SK-MEL-5 (cell line): ENCODE measurements at regions not wholly inside any gene's neighbourhood (a gene's known extent, or its start where the extent isn't known, plus 50 kb on each side); places are given as distances from the start of the nearest gene placed in this dataset.

Experiments
- DNase-seq: peaks from one replicate; pipeline ENCODE4 v3.0.0-alpha.2; 2016; ENCODE audit warnings: low read depth, low spot score
- in situ Hi-C: cut with HindIII; loops from 2 replicates; pipeline ENCODE4 v1.10.0; 2016; ENCODE audit warnings: low sequenced_read_pairs, high pct_unique_total_duplicates, low pct_unique_long_range_greater_than_20kb

DNA sequence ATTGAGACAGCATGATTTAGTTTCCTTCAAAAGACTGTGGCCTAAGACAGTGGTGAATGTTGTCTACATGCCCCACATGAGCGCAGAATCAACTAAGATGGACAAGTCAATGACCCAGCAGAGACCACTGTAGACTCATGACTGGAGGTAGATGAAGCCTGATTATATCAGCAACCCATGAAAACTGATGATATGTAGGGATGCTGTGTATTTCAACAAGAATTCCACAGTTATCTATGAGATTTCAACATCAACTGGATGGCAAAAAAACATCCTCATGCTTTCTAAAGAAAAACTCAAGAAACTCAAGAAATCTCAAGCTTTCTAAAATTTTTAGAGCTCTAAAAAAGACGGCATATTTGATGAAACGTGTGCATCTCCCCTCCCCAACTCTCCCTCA is 413.9 kb upstream of the LYPLAL1 start:
- in situ Hi-C loops: no loop called here
- no peak for DNase-seq

DNA sequence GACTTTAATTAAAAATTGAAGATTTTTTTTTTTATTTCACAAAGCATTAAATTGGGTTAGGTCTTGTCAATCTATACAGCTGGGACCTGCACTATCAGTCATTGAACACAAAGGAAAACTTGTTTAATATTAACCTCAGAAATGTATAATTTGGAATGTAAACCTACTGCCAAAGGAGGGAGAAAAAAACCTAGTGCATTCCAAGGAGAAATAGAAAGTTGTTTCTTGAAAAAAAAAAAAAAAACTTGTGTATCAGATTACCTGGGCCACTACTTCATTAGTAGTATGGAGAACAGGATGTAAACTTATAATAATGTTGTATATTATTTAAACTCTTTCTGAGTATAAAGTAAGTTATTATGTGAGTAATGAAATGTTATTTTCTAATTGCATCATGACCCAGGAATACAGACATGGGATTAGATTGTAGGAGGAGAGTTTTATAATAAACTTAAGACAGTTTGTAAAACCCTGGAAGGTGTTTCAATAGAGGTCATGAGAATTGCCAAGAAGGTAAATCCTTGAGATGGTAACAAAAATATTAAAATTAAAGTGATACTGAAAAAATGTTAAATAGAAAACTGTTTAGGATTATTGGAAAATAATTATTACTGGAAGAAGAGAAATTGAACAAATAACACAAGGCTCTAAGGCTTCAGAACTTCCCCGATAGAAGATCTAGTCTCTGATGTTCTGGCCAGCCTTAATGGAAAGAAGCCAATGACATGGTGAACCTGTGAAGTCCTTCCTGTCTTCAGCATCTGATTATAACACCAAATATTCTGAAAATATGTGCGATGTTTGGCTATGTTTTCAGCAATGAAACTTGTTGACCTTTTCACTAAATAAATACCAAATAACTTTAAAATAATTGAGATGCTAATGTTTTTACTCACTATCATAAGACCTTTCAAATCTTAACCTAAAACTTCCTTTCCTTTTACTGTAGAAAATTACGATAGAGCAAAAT is 412.8 kb upstream of the LYPLAL1 start:
- in situ Hi-C loops: no loop called here
- no peak for DNase-seq

GRCh38 chr1:218763538-218763937 is 410.1 kb upstream of the LYPLAL1 start:
- DNase-seq: no peak
- in situ Hi-C loops: no loop called here

GRCh38 chr1:218765753-218766152 is 407.9 kb upstream of the LYPLAL1 start:
- in situ Hi-C loops: no loop called here
- no peak for DNase-seq

DNA sequence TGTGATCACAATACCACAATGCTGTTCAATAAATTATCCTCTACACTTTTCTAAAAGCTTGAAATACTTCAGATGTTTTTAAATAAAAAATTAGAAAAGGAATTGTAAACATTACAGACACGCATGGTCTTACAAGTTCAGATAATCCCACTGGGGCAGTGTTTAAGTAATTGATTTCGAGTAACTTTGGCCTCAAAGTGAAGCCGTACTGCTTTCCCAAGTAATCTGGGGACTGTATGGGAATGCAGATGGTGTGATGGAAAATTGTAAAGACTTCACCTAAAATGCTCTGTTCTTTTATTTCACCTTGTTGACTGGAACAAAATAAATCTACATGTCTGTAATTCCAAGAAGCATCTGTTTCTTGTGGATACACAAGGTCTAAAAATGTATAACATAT is 401.7 kb upstream of the LYPLAL1 start:
- in situ Hi-C loops: no loop called here
- no peak for DNase-seq

- DNase-seq: no peak
- in situ Hi-C loops: no loop called here
Measured at GRCh38 chr1:218772575-218772974, 401.1 kb upstream of the LYPLAL1 start.

DNA sequence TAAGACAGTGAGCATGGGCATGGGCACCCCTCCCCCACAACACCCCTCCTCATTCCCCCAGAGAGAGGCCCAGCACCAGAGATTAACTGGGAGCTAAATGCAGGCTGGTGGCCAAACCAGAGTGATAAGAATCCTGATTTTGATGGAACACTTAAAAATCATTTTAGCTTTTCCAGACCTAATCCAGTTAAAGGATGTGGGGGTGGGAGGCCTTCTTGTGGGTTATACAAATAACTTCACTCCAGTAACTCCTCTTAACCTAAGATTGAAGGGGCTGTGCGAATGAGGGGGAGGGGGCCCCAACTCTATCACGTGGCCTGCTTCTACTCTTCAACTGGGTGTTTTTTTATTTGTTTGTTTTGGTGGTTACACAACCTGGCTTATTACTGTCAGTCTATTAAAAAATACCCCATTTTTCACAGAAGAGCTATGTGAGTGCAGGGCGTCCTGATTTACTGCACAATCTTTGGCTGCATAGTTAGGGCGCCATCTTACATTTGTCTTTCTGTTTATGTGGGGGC is 398.1 kb upstream of the LYPLAL1 start:
- no peak for DNase-seq
- in situ Hi-C loops: no loop called here

GRCh38 chr1:218778257-218779126 is 395.2 kb upstream of the LYPLAL1 start:
- DNase-seq: no peak
- in situ Hi-C loops: no loop called here

- DNase-seq: no peak
- in situ Hi-C loops: no loop called here
Measured at GRCh38 chr1:218779341-218780100, 394.2 kb upstream of the LYPLAL1 start.

GRCh38 chr1:218783131-218783530 is 390.5 kb upstream of the LYPLAL1 start:
- no peak for DNase-seq
- in situ Hi-C loops: no loop called here

GRCh38 chr1:218783916-218784315 is 389.8 kb upstream of the LYPLAL1 start:
- in situ Hi-C loops: no loop called here
- DNase-seq: no peak

DNA sequence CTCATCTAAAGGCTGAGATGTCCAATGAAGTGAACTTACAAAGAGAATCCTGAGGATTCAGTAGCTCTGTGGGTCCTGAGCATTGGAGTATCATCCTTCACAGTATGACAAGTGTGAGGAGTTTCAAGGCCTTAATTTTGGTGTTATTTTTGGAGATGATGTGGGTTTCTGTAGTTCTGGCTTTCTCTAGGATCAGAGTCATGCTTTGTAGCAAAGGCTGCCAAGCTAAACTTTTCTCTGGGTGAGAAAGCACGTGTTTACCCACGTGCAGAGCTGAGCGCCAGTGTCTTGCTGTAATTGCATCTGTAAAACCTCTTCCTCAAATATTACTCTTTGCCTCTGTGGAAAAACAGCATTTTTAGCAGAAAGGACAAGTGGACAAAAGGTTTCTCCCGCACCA is 387.8 kb upstream of the LYPLAL1 start:
- in situ Hi-C loops: no loop called here
- DNase-seq: no peak

GRCh38 chr1:218787826-218788225 is 385.9 kb upstream of the LYPLAL1 start:
- in situ Hi-C loops: no loop called here
- DNase-seq: no peak

- DNase-seq: no peak
- in situ Hi-C loops: no loop called here
Measured at GRCh38 chr1:218796773-218797172, 376.9 kb upstream of the LYPLAL1 start.

- in situ Hi-C loops: no loop called here
- no peak for DNase-seq
Measured at GRCh38 chr1:218802799-218803198, 370.9 kb upstream of the LYPLAL1 start.

- in situ Hi-C loops: no loop called here
- DNase-seq: no peak
Measured at GRCh38 chr1:218803351-218803997, 370.2 kb upstream of the LYPLAL1 start.

- no peak for DNase-seq
- in situ Hi-C loops: no loop called here
Measured at GRCh38 chr1:218804014-218804785, 369.5 kb upstream of the LYPLAL1 start.
